SK-N-SH (cell line): ENCODE measurements at regions not wholly inside any gene's neighbourhood (a gene's known extent, or its start where the extent isn't known, plus 50 kb on each side); places are given as distances from the start of the nearest gene placed in this dataset.

Source experiments
- CTCF ChIA-PET: fragments of 300-600, 350-600 bp; formaldehyde crosslinking; extraction: SDS; loops from one replicate; lab custom pipeline; 2021; lab: Yijun Ruan, JAX
- POLR2A ChIA-PET: fragments of 350-600 bp; sonication (Branson Sonifier 250); formaldehyde crosslinking; extraction: SDS; loops from one replicate; lab custom pipeline; 2020; ENCODE audit warnings: antibody characterized with exemption, inconsistent platforms; lab: Yijun Ruan, JAX
- DNase-seq: peaks from one replicate; pipeline ENCODE4 v3.0.0; 2012
- H2AFZ ChIP-seq: fragments of 200-600 bp; sonication (generic); 2 replicates; pipeline ENCODE4 v1.8.1; 2016; ENCODE audit warnings: antibody characterized with exemption, mild to moderate bottlenecking, low read depth
- H3F3A ChIP-seq: fragments of 200-600 bp; sonication (generic); replicated peaks from 2 replicates; pipeline ENCODE3; 2016; ENCODE audit warnings: antibody characterized with exemption, mild to moderate bottlenecking; ENCODE audit not compliant: insufficient read depth
- H3K27ac ChIP-seq, 2 experiments: fragments of 200-500 bp in 1 of 2; fragments of 200-600 bp in 1 of 2; sonication (Bioruptor generic) in 1 of 2; sonication (generic), shearing (Covaris generic) in 1 of 2; 2 replicates each; pipeline versions ENCODE4 v1.5.1 to v1.6.1; 2014 to 2016; ENCODE audit warnings: low read depth in 2 of 2, inconsistent platforms in 1 of 2, low read length in 1 of 2, mild to moderate bottlenecking in 1 of 2, mixed read lengths in 1 of 2
- H3K27me3 ChIP-seq: fragments of 200-600 bp; sonication (generic), shearing (Covaris generic); 2 replicates; pipeline ENCODE4 v1.6.1; 2016; ENCODE audit warnings: mixed run types; ENCODE audit not compliant: insufficient read depth
- H3K36me3 ChIP-seq, 2 experiments: fragments of 200-500 bp in 1 of 2; fragments of 200-600 bp in 1 of 2; sonication (Bioruptor generic) in 1 of 2; sonication (generic) in 1 of 2; replicated peaks in 1 of 2; 2 replicates each; pipeline versions ENCODE3 to v1.5.1; 2014 to 2016; ENCODE audit warnings: low read length in 1 of 2, mild to moderate bottlenecking in 1 of 2; ENCODE audit not compliant: insufficient read depth in 2 of 2, control insufficient read depth in 1 of 2
- H3K4me1 ChIP-seq, 2 experiments: fragments of 200-500 bp in 1 of 2; fragments of 200-600 bp in 1 of 2; sonication (Bioruptor generic) in 1 of 2; sonication (generic), shearing (Covaris generic) in 1 of 2; 2 replicates each; pipeline versions ENCODE4 v1.5.1 to v1.6.1; 2014 to 2016; ENCODE audit warnings: low read depth in 1 of 2, low read length in 1 of 2, mixed run types in 1 of 2; ENCODE audit not compliant: insufficient read depth in 2 of 2, control insufficient read depth in 1 of 2
- H3K4me2 ChIP-seq: fragments of 200-600 bp; sonication (generic), shearing (Covaris generic); 2 replicates; pipeline ENCODE4 v1.6.1; 2017; ENCODE audit warnings: mixed run types
- H3K4me3 ChIP-seq, 2 experiments: fragments of 200-500 bp in 1 of 2; fragments of 200-600 bp in 1 of 2; sonication (Bioruptor generic) in 1 of 2; sonication (generic), shearing (Covaris generic) in 1 of 2; 2 replicates each; pipeline versions ENCODE4 v1.5.1 to v1.8.1; 2014 to 2016; ENCODE audit warnings: low read depth in 2 of 2, inconsistent platforms in 1 of 2, low read length in 1 of 2, mild to moderate bottlenecking in 1 of 2, mixed read lengths in 1 of 2, moderate library complexity in 1 of 2
- H3K79me2 ChIP-seq: fragments of 200-600 bp; sonication (generic); 2 replicates; pipeline ENCODE4 v1.8.1; 2017; ENCODE audit warnings: mild to moderate bottlenecking; ENCODE audit not compliant: insufficient read depth
- H3K9ac ChIP-seq: fragments of 200-600 bp; sonication (generic); 2 replicates; pipeline ENCODE4 v1.6.1; 2017; ENCODE audit warnings: mixed run types
- H3K9me2 ChIP-seq: fragments of 200-600 bp; sonication (generic); 2 replicates; pipeline ENCODE4 v1.6.1; 2017; ENCODE audit warnings: mixed run types
- H3K9me3 ChIP-seq: fragments of 200-600 bp; sonication (generic); 2 replicates; pipeline ENCODE4 v1.6.1; 2017; ENCODE audit warnings: mixed run types, mild to moderate bottlenecking, moderate library complexity
- H4K20me1 ChIP-seq: fragments of 200-600 bp; sonication (generic); 2 replicates; pipeline ENCODE4 v1.6.1; 2017; ENCODE audit warnings: mild to moderate bottlenecking, mixed run types; ENCODE audit not compliant: insufficient read depth
- CHD2 ChIP-seq: fragments of 150-350 bp; IDR thresholded peaks from 2 replicates; pipeline ENCODE4 v1.6.1; 2018; ENCODE audit warnings: low read length; ENCODE audit not compliant: partially characterized antibody
- FOSL2 ChIP-seq: IDR thresholded peaks from 2 replicates; pipeline ENCODE4 v1.4.0; 2012; ENCODE audit warnings: low read depth, mild to moderate bottlenecking, moderate library complexity, borderline replicate concordance
- FOXM1 ChIP-seq: IDR thresholded peaks from 2 replicates; pipeline ENCODE4 v1.4.0; 2012; ENCODE audit warnings: low read depth, mild to moderate bottlenecking
- GABPA ChIP-seq: IDR thresholded peaks from 2 replicates; pipeline ENCODE4 v1.4.0; 2012; ENCODE audit warnings: low read depth, mild to moderate bottlenecking
- GATA2 ChIP-seq: sonication (generic); formaldehyde crosslinking; IDR thresholded peaks from 2 replicates; pipeline ENCODE4 v1.5.0; 2020; ENCODE audit warnings: mild to moderate bottlenecking, missing genetic modification reagents
- IRF3 ChIP-seq: fragments of 150-350 bp; IDR thresholded peaks from 2 replicates; pipeline ENCODE4 v1.6.1; 2016; ENCODE audit warnings: mild to moderate bottlenecking, low read depth, low read length
- JUND ChIP-seq: IDR thresholded peaks from 2 replicates; pipeline ENCODE4 v1.4.0; 2012
- MXI1 ChIP-seq: IDR thresholded peaks from 2 replicates; pipeline ENCODE4 v1.6.1; 2012; ENCODE audit warnings: mild to moderate bottlenecking, low read depth, low read length, improper control_type of control experiment
- NRF1 ChIP-seq: IDR thresholded peaks from 2 replicates; pipeline ENCODE4 v1.6.1; 2012; ENCODE audit warnings: low read depth, mild to moderate bottlenecking, low read length
- POLR2AphosphoS5 ChIP-seq: IDR thresholded peaks from 2 replicates; pipeline ENCODE4 v1.6.1; 2012; ENCODE audit warnings: low read depth, low read length
- RAD21 ChIP-seq: IDR thresholded peaks from 2 replicates; pipeline ENCODE4 v1.6.1; 2012; ENCODE audit warnings: mild to moderate bottlenecking, low read length
- SIN3A ChIP-seq: IDR thresholded peaks from 2 replicates; pipeline ENCODE4 v1.6.1; 2012; ENCODE audit warnings: low read depth, mild to moderate bottlenecking, low read length, moderate library complexity, borderline replicate concordance
- SMC3 ChIP-seq: IDR thresholded peaks from 2 replicates; pipeline ENCODE4 v1.6.1; 2012; ENCODE audit warnings: low read depth, low read length, improper control_type of control experiment
- TAF1 ChIP-seq: IDR thresholded peaks from 2 replicates; pipeline ENCODE4 v1.6.1; 2012; ENCODE audit warnings: low read depth, mild to moderate bottlenecking, low read length, moderate library complexity, borderline replicate concordance
- TCF12 ChIP-seq: IDR thresholded peaks from 2 replicates; pipeline ENCODE4 v1.4.0; 2012
- TEAD4 ChIP-seq: IDR thresholded peaks from 2 replicates; pipeline ENCODE4 v1.4.0; 2012; ENCODE audit warnings: mild to moderate bottlenecking, borderline replicate concordance; ENCODE audit not compliant: insufficient read depth
- USF1 ChIP-seq: IDR thresholded peaks from 2 replicates; pipeline ENCODE4 v1.4.0; 2012; ENCODE audit warnings: low read depth, borderline replicate concordance
- USF2 ChIP-seq: fragments of 150-350 bp; IDR thresholded peaks from 2 replicates; pipeline ENCODE4 v1.6.1; 2017; ENCODE audit warnings: antibody characterized with exemption, low read length, low read depth, borderline replicate concordance
- YY1 ChIP-seq: IDR thresholded peaks from 2 replicates; pipeline ENCODE4 v1.4.0; 2012; ENCODE audit warnings: low read depth, mild to moderate bottlenecking
- WGBS: methylation state at CpG from one replicate; pipeline ENCODE4 v1.1.6; 2017; ENCODE audit warnings: low lambda C conversion rate; 5-methylcytosine and 5-hydroxymethylcytosine counted together
- TF ChIP-seq, protein P1 (sequence below): IDR thresholded peaks from 2 replicates; pipeline ENCODE4 v1.4.0; 2012; ENCODE audit warnings: low read depth

- H3K9ac ChIP-seq = no peak overlapping the region
- H3K27me3 ChIP-seq = no peaks in the 10 kb centered on the region
- CTCF ChIA-PET = no interaction called here
- no peaks in the 10 kb centered on the region for H4K20me1 ChIP-seq
- 33% methylated on average over 3 of the region's 3 CpGs for WGBS
- POLR2A ChIA-PET = no interaction called here
- no peaks in the 10 kb centered on the region for H3K79me2 ChIP-seq
- no peaks in the 10 kb centered on the region for H3K9me2 ChIP-seq
- H2AFZ ChIP-seq = no peak overlapping the region
- no peaks in the 10 kb centered on the region for H3K4me1 ChIP-seq
- DNase-seq = no peak
- no peak overlapping the region for H3K4me2 ChIP-seq
- TF ChIP-seq RAD21 = no peak
- TF ChIP-seq TCF12 = no peak
- no peak for TF ChIP-seq CHD2
- TF ChIP-seq USF1 = no peak
- no peak for TF ChIP-seq MXI1
- no peak overlapping the region for H3K27ac ChIP-seq
- H3F3A ChIP-seq = no peaks in the 10 kb centered on the region
- no peak overlapping the region for H3K4me3 ChIP-seq
- H3K36me3 ChIP-seq = no peaks in the 10 kb centered on the region
- no peaks in the 10 kb centered on the region for H3K9me3 ChIP-seq
Measured at GRCh38 chr1:191346381-191346780, 811.9 kb upstream of the RGS18 start.

- Histone ChIP-seq H3K27ac (no peak overlapping the region), H3K9ac (no peak overlapping the region), H3K27me3 (no peaks in the 10 kb centered on the region), H3K4me1 (no peaks in the 10 kb centered on the region), H3K79me2 (no peaks in the 10 kb centered on the region), H2AFZ (no peak overlapping the region), H3K9me3 (no peaks in the 10 kb centered on the region), H3K36me3 (no peaks in the 10 kb centered on the region), H3F3A (no peaks in the 10 kb centered on the region), H3K4me2 (no peak overlapping the region), H3K4me3 (no peak overlapping the region), H4K20me1 (no peaks in the 10 kb centered on the region), H3K9me2 (no peaks in the 10 kb centered on the region)
- no peak for DNase-seq
- CTCF ChIA-PET = interaction anchor here (0.6 kb wide), 1 partner anchor 475 kb away, joined by 3 read pairs; no protein-coding TSS in a partner anchor
- POLR2A ChIA-PET = no interaction called here
- 14% methylated on average over 3 of the region's 3 CpGs for WGBS
- TF ChIP-seq GABPA = no peak
- no peak for TF ChIP-seq SIN3A
Measured at GRCh38 chr1:191348328-191348727, 809.9 kb upstream of the RGS18 start.

- H3K9me2 ChIP-seq = no peaks in the 10 kb centered on the region
- no peak overlapping the region for H3K9ac ChIP-seq
- 0% methylated on average over 1 of the region's 1 CpG for WGBS
- CTCF ChIA-PET = interaction anchor here (0.5 kb wide), 1 partner anchor 71 kb away, joined by 3 read pairs; no protein-coding TSS in a partner anchor
- POLR2A ChIA-PET = no interaction called here
- H3K4me1 ChIP-seq = no peaks in the 10 kb centered on the region
- no peaks in the 10 kb centered on the region for H3K36me3 ChIP-seq
- no peak for DNase-seq
- no peak overlapping the region for H3K4me2 ChIP-seq
- no peak overlapping the region for H3K4me3 ChIP-seq
- H4K20me1 ChIP-seq = no peaks in the 10 kb centered on the region
- no peaks in the 10 kb centered on the region for H3K27me3 ChIP-seq
- H2AFZ ChIP-seq = no peak overlapping the region
- TF ChIP-seq TAF1 (no peak), GABPA (no peak), SMC3 (no peak), POLR2AphosphoS5 (no peak), IRF3 (no peak), JUND (no peak), NRF1 (no peak), MXI1 (no peak), USF2 (no peak), FOXM1 (no peak), GATA2 (CRISPR knock-in tag) (no peak), YY1 (no peak), USF1 (no peak), TEAD4 (no peak), SIN3A (no peak), FOSL2 (no peak)
- TF ChIP-seq, protein P1, sequence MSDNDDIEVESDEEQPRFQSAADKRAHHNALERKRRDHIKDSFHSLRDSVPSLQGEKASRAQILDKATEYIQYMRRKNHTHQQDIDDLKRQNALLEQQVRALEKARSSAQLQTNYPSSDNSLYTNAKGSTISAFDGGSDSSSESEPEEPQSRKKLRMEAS = no peak
- H3K27ac ChIP-seq = no peak overlapping the region
- no peaks in the 10 kb centered on the region for H3K9me3 ChIP-seq
- H3F3A ChIP-seq = no peaks in the 10 kb centered on the region
- H3K79me2 ChIP-seq = no peaks in the 10 kb centered on the region
Measured at GRCh38 chr1:191350938-191351337, 807.3 kb upstream of the RGS18 start.
